Ishikawa (cell line): ENCODE measurements at regions not wholly inside any gene's neighbourhood (a gene's known extent, or its start where the extent isn't known, plus 50 kb on each side); places are given as distances from the start of the nearest gene placed in this dataset.

Experiments
- CREB1 ChIP-seq: IDR thresholded peaks from 2 replicates; pipeline ENCODE4 v1.6.1; 2012; ENCODE audit warnings: low read depth
- EP300 ChIP-seq: IDR thresholded peaks from 2 replicates; pipeline ENCODE4 v1.6.1; 2012; ENCODE audit warnings: borderline replicate concordance
- FOXM1 ChIP-seq: IDR thresholded peaks from 2 replicates; pipeline ENCODE4 v1.6.1; 2012; ENCODE audit warnings: low read depth, borderline replicate concordance
- MAX ChIP-seq: IDR thresholded peaks from 2 replicates; pipeline ENCODE4 v1.6.1; 2012
- NFIC ChIP-seq: IDR thresholded peaks from 2 replicates; pipeline ENCODE4 v1.6.1; 2012
- RAD21 ChIP-seq: IDR thresholded peaks from 2 replicates; pipeline ENCODE4 v1.6.1; 2012; ENCODE audit warnings: low read depth
- REST ChIP-seq: IDR thresholded peaks from 2 replicates; pipeline ENCODE4 v1.6.1; 2012; ENCODE audit warnings: low read depth, mild to moderate bottlenecking
- TAF1 ChIP-seq: IDR thresholded peaks from 2 replicates; pipeline ENCODE4 v1.6.1; 2012; ENCODE audit warnings: low read depth, mild to moderate bottlenecking
- TEAD4 ChIP-seq: IDR thresholded peaks from 2 replicates; pipeline ENCODE4 v1.6.1; 2012
- ZBTB7A ChIP-seq: IDR thresholded peaks from 2 replicates; pipeline ENCODE4 v1.6.1; 2012; ENCODE audit warnings: low read depth

GRCh38 chr12:89999699-90000505 lies 291.3 kb upstream of the ATP2B1 start:
- TF ChIP-seq CREB1 (no peak), MAX (no peak), FOXM1 (no peak), RAD21 (no peak), NFIC (no peak), REST (no peak), ZBTB7A (no peak), TAF1 (no peak), EP300 (no peak), TEAD4 (no peak)
